Ovary (tissue), 3 donors: ENCODE measurements at regions not wholly inside any gene's neighbourhood (a gene's known extent, or its start where the extent isn't known, plus 50 kb on each side); places are given as distances from the start of the nearest gene placed in this dataset.

Source experiments
- CTCF ChIP-seq, 3 donors: fragments of 450-650 bp in 2 of 3; fragments of 200-600 bp in 1 of 3; IDR thresholded peaks; one replicate each; pipeline versions ENCODE4 v1.5.1 to v1.8.0; 2016 to 2022; ENCODE audit warnings: antibody characterized with exemption in 3 of 3, mild to moderate bottlenecking in 1 of 3
- EP300 ChIP-seq: sonication (generic); formaldehyde crosslinking; IDR thresholded peaks from one replicate; pipeline ENCODE4 v1.6.1; 2017; ENCODE audit warnings: antibody characterized with exemption
- POLR2A ChIP-seq: fragments of 450-650 bp; IDR thresholded peaks from one replicate; pipeline ENCODE4 v1.6.1; 2017; ENCODE audit warnings: antibody characterized with exemption, mild to moderate bottlenecking, moderate library complexity
- donor health status: DM: no; HTN: no; CAD: no.

- TF ChIP-seq CTCF (IDR thresholded peaks at IDR 0.05) (no peak), POLR2A (no peak), EP300 (no peak)
Observed at GRCh38 chr15:35914573-35914972, 368.6 kb upstream of the DPH6 start.
